Naive thymus-derived CD4-positive, alpha-beta T cell (primary cell): ENCODE measurements at regions not wholly inside any gene's neighbourhood (a gene's known extent, or its start where the extent isn't known, plus 50 kb on each side); places are given as distances from the start of the nearest gene placed in this dataset.

Source experiments
- ATAC-seq: fragments of 150-1000 bp; cut with Tn5 transposase; 2 replicates; pipeline ENCODE4 v1.10.0; 2021; ENCODE audit warnings: mild to moderate bottlenecking, moderate library complexity
- CTCF ChIA-PET: fragments of 350-600 bp; sonication (Branson Sonifier 250); formaldehyde crosslinking; loops from one replicate; lab custom pipeline; 2021; ENCODE audit warnings: antibody characterized with exemption; lab: Charles Lee
- POLR2A ChIA-PET: fragments of 350-600 bp; sonication (Branson Sonifier 250); formaldehyde crosslinking; loops from one replicate; lab custom pipeline; 2021; ENCODE audit warnings: antibody characterized with exemption, inconsistent platforms; lab: Charles Lee
- DNase-seq, 9 donors: peaks; one replicate each; pipeline versions ENCODE4 v3.0.0 to v3.0.0-alpha.2; 2020 to 2022; ENCODE audit warnings: mixed read lengths in 1 of 9
- H3K27ac ChIP-seq: one replicate; pipeline ENCODE4 v1.7.0; 2013; ENCODE audit warnings: mild to moderate bottlenecking, low read depth, low read length, moderate library complexity
- H3K27me3 ChIP-seq, 2 donors: one replicate each; pipeline ENCODE4 v1.7.0; 2013; ENCODE audit warnings: low read length in 2 of 2, mild to moderate bottlenecking in 2 of 2, moderate library complexity in 2 of 2; ENCODE audit not compliant: control insufficient read depth in 2 of 2, insufficient read depth in 2 of 2
- H3K36me3 ChIP-seq, 3 experiments: 1 replicate in 2 of 3; 2 replicates in 1 of 3; pipeline ENCODE4 v1.7.0; 2013; ENCODE audit warnings: low read length in 3 of 3, mild to moderate bottlenecking in 3 of 3, moderate library complexity in 1 of 3; ENCODE audit not compliant: insufficient read depth in 3 of 3, control insufficient read depth in 2 of 3
- H3K4me1 ChIP-seq, 2 donors: one replicate each; pipeline ENCODE4 v1.7.0; 2013; ENCODE audit warnings: low read length in 2 of 2, mild to moderate bottlenecking in 2 of 2, moderate library complexity in 1 of 2; ENCODE audit not compliant: control insufficient read depth in 2 of 2, insufficient read depth in 2 of 2
- H3K4me3 ChIP-seq: 2 replicates; pipeline ENCODE4 v1.7.0; 2013; ENCODE audit warnings: mild to moderate bottlenecking, low read length
- H3K9me3 ChIP-seq, 3 experiments: 1 replicate in 2 of 3; 2 replicates in 1 of 3; pipeline ENCODE4 v1.7.0; 2013; ENCODE audit warnings: low read length in 3 of 3; ENCODE audit not compliant: control insufficient read depth in 2 of 3
- H3K27ac Mint-ChIP-seq, 9 donors: one replicate each; pipeline ENCODE4 v1.8.0; 2020 to 2022; ENCODE audit warnings: mixed read lengths in 9 of 9, mild to moderate bottlenecking in 8 of 9, moderate library complexity in 5 of 9, inconsistent platforms in 2 of 9
- H3K27me3 Mint-ChIP-seq, 5 donors: one replicate each; pipeline ENCODE4 v1.8.0; 2021 to 2022; ENCODE audit warnings: mixed read lengths in 5 of 5, mild to moderate bottlenecking in 1 of 5
- H3K36me3 Mint-ChIP-seq, 5 donors: one replicate each; pipeline ENCODE4 v1.8.0; 2020 to 2022; ENCODE audit warnings: mixed read lengths in 5 of 5, mild to moderate bottlenecking in 3 of 5, inconsistent platforms in 1 of 5
- H3K4me1 Mint-ChIP-seq, 7 donors: one replicate each; pipeline ENCODE4 v1.8.0; 2020 to 2022; ENCODE audit warnings: mixed read lengths in 7 of 7, mild to moderate bottlenecking in 3 of 7, inconsistent platforms in 1 of 7
- H3K4me3 Mint-ChIP-seq, 10 donors: one replicate each; pipeline ENCODE4 v1.8.0; 2020 to 2022; ENCODE audit warnings: mild to moderate bottlenecking in 10 of 10, mixed read lengths in 10 of 10, moderate library complexity in 6 of 10, inconsistent platforms in 2 of 10
- H3K9me3 Mint-ChIP-seq, 11 donors: one replicate each; pipeline ENCODE4 v1.8.0; 2020 to 2022; ENCODE audit warnings: mixed read lengths in 11 of 11, mild to moderate bottlenecking in 4 of 11, inconsistent platforms in 1 of 11, moderate library complexity in 1 of 11
- intact Hi-C, 2 donors: fragments of 100-400 bp; cut with micrococcal nuclease; formaldehyde crosslinking; loops; one replicate each; pipeline ENCODE4 v1.15.1; 2023

DNA sequence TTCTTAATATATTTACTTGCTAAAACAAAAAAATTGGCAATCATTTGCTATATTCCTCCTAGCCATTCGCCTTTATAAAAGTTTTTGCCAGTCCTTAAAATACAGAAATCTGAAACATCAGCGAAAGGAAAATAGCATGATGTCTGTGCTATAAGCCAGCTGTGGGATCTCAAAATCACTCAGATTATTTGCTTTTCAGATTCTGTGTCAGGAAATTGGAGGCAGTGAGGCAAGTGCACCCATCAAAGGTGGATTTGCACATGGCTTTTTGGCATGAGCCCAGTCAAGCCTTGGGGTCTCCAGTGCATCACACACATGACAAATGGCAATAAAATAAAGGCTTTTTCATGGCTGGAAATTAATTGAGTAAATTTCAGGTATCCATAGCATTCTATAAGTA lies 196.8 kb upstream of the DAPK1 start:
- POLR2A ChIA-PET: no interaction called here
- Mint-ChIP-seq H3K27ac (no peak overlapping the region), H3K36me3 (no peaks in the 10 kb centered on the region), H3K9me3 (peaks cover 0 to 2% (median 0%) of the 10 kb centered on the region in 11 donors), H3K27me3 (peaks cover 1 to 40% (median 15%) of the 10 kb centered on the region in 5 donors), H3K4me3 (no peak overlapping the region), H3K4me1 (no peaks in the 10 kb centered on the region)
- H3K4me1 ChIP-seq: no peaks in the 10 kb centered on the region
- no peak overlapping the region for H3K27ac ChIP-seq
- DNase-seq: no peak
- intact Hi-C loops: no loop called here
- H3K36me3 ChIP-seq: no peaks in the 10 kb centered on the region
- ATAC-seq: no peak
- H3K27me3 ChIP-seq: no peaks in the 10 kb centered on the region
- no peaks in the 10 kb centered on the region for H3K9me3 ChIP-seq
- no peak overlapping the region for H3K4me3 ChIP-seq
- CTCF ChIA-PET: interaction anchor here (1.0 kb wide), 1 partner anchor 10 kb away, joined by 3 read pairs; no protein-coding TSS in a partner anchor

DNA sequence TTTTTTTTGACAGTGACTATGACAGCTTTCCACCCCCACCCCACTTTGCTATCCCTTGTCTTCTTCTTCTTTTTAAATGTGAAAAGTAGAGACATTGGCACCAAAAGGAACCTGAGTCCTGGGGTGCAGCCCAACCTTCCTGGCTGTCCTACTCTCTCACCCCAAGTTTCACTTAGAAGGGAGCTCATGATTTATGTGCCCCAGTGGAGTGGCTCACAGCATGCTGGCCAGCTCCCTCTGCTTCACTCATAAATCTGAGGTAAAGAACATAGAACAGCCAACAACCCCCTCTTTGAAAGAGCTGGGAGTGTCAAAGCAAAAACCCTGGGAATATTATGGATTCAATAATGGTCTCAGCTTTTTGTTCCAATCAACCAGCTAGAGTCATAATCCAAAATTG lies 196.3 kb upstream of the DAPK1 start:
- Mint-ChIP-seq H3K36me3 (no peaks in the 10 kb centered on the region), H3K27me3 (peaks cover 1 to 40% (median 15%) of the 10 kb centered on the region in 5 donors), H3K9me3 (peaks cover 0 to 2% (median 0%) of the 10 kb centered on the region in 11 donors), H3K27ac (no peak overlapping the region), H3K4me1 (no peaks in the 10 kb centered on the region), H3K4me3 (no peak overlapping the region)
- Histone ChIP-seq H3K36me3 (no peaks in the 10 kb centered on the region), H3K9me3 (no peaks in the 10 kb centered on the region), H3K4me3 (no peak overlapping the region), H3K27ac (no peak overlapping the region), H3K27me3 (no peaks in the 10 kb centered on the region), H3K4me1 (no peaks in the 10 kb centered on the region)
- POLR2A ChIA-PET: no interaction called here
- intact Hi-C loops: no loop called here
- DNase-seq (no peak), ATAC-seq (no peak)
- CTCF ChIA-PET: no interaction called here

GRCh38 chr9:87305151-87305550 lies 192.5 kb upstream of the DAPK1 start:
- H3K36me3 ChIP-seq: no peaks in the 10 kb centered on the region
- POLR2A ChIA-PET: no interaction called here
- no peaks in the 10 kb centered on the region for H3K4me1 ChIP-seq
- H3K27ac ChIP-seq: no peak overlapping the region
- Mint-ChIP-seq H3K27me3 (peaks cover 0 to 41% (median 27%) of the 10 kb centered on the region in 5 donors), H3K36me3 (no peaks in the 10 kb centered on the region), H3K27ac (no peak overlapping the region), H3K4me3 (no peak overlapping the region), H3K9me3 (no peaks in the 10 kb centered on the region), H3K4me1 (no peaks in the 10 kb centered on the region)
- H3K27me3 ChIP-seq: no peaks in the 10 kb centered on the region
- intact Hi-C loops: no loop called here
- no peak overlapping the region for H3K4me3 ChIP-seq
- ATAC-seq (no peak), DNase-seq (no peak)
- H3K9me3 ChIP-seq: no peaks in the 10 kb centered on the region
- CTCF ChIA-PET: no interaction called here

DNA sequence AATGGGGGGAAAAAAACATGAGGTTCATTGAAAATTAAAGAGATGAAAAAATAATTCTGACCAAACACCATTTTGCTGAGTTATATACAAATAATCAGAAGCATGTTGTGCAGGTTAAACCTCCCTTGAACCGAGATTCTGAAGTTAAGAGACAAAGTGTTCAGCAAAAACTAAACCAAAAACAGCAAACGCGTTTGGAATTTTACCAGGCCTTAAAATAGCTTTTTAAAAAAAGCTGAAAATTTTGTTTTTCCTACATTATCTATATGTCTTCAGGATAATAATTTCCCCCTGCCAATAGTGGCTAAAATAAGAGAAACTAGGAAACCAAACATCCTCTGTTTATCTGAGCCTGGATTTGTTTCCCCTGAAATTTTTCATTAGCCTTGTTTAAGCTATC lies 191.7 kb upstream of the DAPK1 start:
- Mint-ChIP-seq H3K36me3 (no peaks in the 10 kb centered on the region), H3K4me1 (no peaks in the 10 kb centered on the region), H3K4me3 (no peak overlapping the region), H3K27ac (no peak overlapping the region), H3K9me3 (no peaks in the 10 kb centered on the region), H3K27me3 (peaks cover 0 to 41% (median 30%) of the 10 kb centered on the region in 5 donors)
- Histone ChIP-seq H3K9me3 (no peaks in the 10 kb centered on the region), H3K4me1 (no peaks in the 10 kb centered on the region), H3K4me3 (no peak overlapping the region), H3K36me3 (no peaks in the 10 kb centered on the region), H3K27me3 (no peaks in the 10 kb centered on the region), H3K27ac (no peak overlapping the region)
- DNase-seq (no peak), ATAC-seq (no peak)
- CTCF ChIA-PET: no interaction called here
- POLR2A ChIA-PET: no interaction called here
- intact Hi-C loops: no loop called here

DNA sequence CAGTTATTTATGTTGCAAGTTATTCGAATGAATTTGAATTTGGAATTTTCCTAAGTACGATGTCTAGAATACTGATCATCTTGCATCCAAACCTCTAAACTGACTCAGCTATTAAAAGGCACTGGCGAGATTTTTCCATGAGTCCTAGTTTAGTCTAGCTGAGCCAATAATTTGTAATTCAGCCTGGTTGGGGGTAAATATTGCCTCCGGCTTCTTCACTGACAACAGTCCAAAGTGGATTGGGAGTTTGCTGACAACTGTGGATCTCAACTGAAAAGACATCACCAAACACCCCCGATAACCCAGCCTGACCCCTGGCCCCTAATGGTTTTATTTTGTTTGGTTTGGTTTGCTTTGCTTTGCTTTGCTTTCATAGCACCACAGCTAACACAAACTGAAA lies 189.8 kb upstream of the DAPK1 start:
- H3K4me3 ChIP-seq: no peak overlapping the region
- H3K4me3 Mint-ChIP-seq: no peak overlapping the region
- H3K27me3 ChIP-seq: no peaks in the 10 kb centered on the region
- intact Hi-C loops: no loop called here
- H3K36me3 ChIP-seq: no peaks in the 10 kb centered on the region
- ATAC-seq (no peak), DNase-seq (no peak)
- POLR2A ChIA-PET: no interaction called here
- H3K27ac ChIP-seq: no peak overlapping the region
- H3K9me3 ChIP-seq: no peaks in the 10 kb centered on the region
- H3K27me3 Mint-ChIP-seq: peaks cover 2 to 35% (median 25%) of the 10 kb centered on the region in 5 donors
- no peaks in the 10 kb centered on the region for H3K4me1 Mint-ChIP-seq
- no peaks in the 10 kb centered on the region for H3K4me1 ChIP-seq
- CTCF ChIA-PET: no interaction called here
- no peaks in the 10 kb centered on the region for H3K36me3 Mint-ChIP-seq
- H3K27ac Mint-ChIP-seq: no peak overlapping the region
- no peaks in the 10 kb centered on the region for H3K9me3 Mint-ChIP-seq

DNA sequence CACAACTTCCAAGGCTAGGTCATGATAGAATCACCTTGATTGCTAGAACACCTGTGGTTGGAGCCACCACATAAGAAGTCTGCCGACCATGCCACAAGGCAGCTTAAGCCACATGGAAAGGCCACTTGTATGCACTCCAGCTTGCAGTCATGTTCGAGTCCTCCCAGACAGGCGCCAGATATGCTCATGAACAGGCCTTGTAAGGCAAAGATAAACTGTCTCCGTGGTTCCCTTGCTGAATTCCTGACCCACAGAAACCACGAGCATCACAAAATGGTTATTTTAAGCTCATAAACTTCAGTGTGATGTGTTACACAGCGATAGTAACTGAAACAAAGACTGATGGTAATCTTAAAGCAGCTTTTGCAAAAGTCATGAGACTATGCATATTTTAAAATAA lies 188.4 kb upstream of the DAPK1 start:
- no peaks in the 10 kb centered on the region for H3K9me3 Mint-ChIP-seq
- Histone ChIP-seq H3K27ac (no peak overlapping the region), H3K4me3 (no peak overlapping the region), H3K36me3 (no peaks in the 10 kb centered on the region), H3K4me1 (no peaks in the 10 kb centered on the region), H3K27me3 (no peaks in the 10 kb centered on the region), H3K9me3 (no peaks in the 10 kb centered on the region)
- H3K27me3 Mint-ChIP-seq: peaks cover 2 to 27% (median 16%) of the 10 kb centered on the region in 5 donors
- H3K4me3 Mint-ChIP-seq: no peak overlapping the region
- H3K27ac Mint-ChIP-seq: no peak overlapping the region
- H3K36me3 Mint-ChIP-seq: no peaks in the 10 kb centered on the region
- intact Hi-C loops: no loop called here
- ChIA-PET POLR2A (no interaction called here), CTCF (no interaction called here)
- H3K4me1 Mint-ChIP-seq: no peaks in the 10 kb centered on the region
- ATAC-seq (no peak), DNase-seq (no peak)

DNA sequence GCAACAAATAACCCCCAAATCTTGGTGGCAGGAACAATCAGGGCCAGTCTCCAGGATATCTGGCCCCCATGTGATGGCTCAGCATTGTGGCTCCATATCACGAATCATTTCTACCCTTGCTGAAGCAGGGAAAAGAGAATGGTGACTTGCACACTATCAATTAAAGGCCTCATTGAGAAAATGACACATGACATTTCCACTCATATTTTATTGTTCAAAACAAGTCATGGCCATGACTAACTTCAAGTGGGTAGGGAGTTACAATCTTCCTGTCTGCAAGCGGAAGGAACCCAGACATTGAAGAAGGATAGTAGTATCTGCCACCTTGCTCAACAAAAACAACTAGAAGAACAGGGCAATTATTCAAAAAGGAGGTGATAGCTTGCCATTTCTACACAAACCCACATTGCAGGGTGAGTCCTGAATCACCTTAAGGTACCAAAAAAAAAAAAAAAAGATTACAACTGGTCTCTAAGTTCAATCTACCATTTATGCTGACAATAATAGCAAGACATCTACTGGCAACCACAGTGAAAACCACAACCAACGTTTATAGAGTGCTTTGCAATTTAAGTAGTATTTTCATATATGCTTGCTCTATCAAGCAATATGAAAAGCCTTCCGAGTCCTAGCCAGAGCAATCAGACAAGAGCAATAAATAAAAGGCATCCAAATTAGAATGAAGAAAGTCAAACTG lies 186.7 kb upstream of the DAPK1 start:
- H3K27me3 Mint-ChIP-seq: peaks cover 2 to 30% (median 11%) of the 10 kb centered on the region in 5 donors
- H3K36me3 Mint-ChIP-seq: no peaks in the 10 kb centered on the region
- H3K4me1 Mint-ChIP-seq: no peaks in the 10 kb centered on the region
- ChIA-PET CTCF (no interaction called here), POLR2A (no interaction called here)
- H3K27ac Mint-ChIP-seq: no peak overlapping the region
- Histone ChIP-seq H3K4me1 (no peaks in the 10 kb centered on the region), H3K27me3 (no peaks in the 10 kb centered on the region), H3K27ac (no peak overlapping the region), H3K9me3 (no peaks in the 10 kb centered on the region), H3K36me3 (no peaks in the 10 kb centered on the region), H3K4me3 (no peak overlapping the region)
- peaks cover 0 to 8% (median 0%) of the 10 kb centered on the region in 11 donors for H3K9me3 Mint-ChIP-seq
- intact Hi-C loops: no loop called here
- H3K4me3 Mint-ChIP-seq: no peak overlapping the region
- DNase-seq: no peak
- no peak for ATAC-seq
